ENCODE measurements at regions not wholly inside any gene's neighbourhood (a gene's known extent, or its start where the extent isn't known, plus 50 kb on each side); places are given as distances from the start of the nearest gene placed in this dataset.
A peak's percentile ranks its signal among the peaks of the same experiment; 100 is the strongest.

- TF ChIP-seq, protein P1, sequence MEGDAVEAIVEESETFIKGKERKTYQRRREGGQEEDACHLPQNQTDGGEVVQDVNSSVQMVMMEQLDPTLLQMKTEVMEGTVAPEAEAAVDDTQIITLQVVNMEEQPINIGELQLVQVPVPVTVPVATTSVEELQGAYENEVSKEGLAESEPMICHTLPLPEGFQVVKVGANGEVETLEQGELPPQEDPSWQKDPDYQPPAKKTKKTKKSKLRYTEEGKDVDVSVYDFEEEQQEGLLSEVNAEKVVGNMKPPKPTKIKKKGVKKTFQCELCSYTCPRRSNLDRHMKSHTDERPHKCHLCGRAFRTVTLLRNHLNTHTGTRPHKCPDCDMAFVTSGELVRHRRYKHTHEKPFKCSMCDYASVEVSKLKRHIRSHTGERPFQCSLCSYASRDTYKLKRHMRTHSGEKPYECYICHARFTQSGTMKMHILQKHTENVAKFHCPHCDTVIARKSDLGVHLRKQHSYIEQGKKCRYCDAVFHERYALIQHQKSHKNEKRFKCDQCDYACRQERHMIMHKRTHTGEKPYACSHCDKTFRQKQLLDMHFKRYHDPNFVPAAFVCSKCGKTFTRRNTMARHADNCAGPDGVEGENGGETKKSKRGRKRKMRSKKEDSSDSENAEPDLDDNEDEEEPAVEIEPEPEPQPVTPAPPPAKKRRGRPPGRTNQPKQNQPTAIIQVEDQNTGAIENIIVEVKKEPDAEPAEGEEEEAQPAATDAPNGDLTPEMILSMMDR (IDR thresholded peaks at IDR 0.05), result no peak
- TF ChIP-seq EP300 (IDR thresholded peaks at IDR 0.05) (no peak), POLR2A (IDR thresholded peaks at IDR 0.05) (no peak), POLR2AphosphoS5 (IDR thresholded peaks at IDR 0.05) (peak in 2 of 3 donors; percentile 49 to 72)
Observed at GRCh38 chr13:30125422-30126073, 181.8 kb downstream of the KATNAL1 start.
